SK-N-SH treated with all-trans-retinoic acid at 6 μM for 48 hours (cell line): ENCODE measurements at regions not wholly inside any gene's neighbourhood (a gene's known extent, or its start where the extent isn't known, plus 50 kb on each side); places are given as distances from the start of the nearest gene placed in this dataset.

Experiments used
- ARNTL ChIP-seq: fragments of 450-650 bp; formaldehyde crosslinking; IDR thresholded peaks from 2 replicates; pipeline ENCODE4 v1.5.0; 2020; ENCODE audit warnings: low read depth, mild to moderate bottlenecking, moderate library complexity, borderline replicate concordance
- ISL1 ChIP-seq: fragments of 250-450 bp; sonication (Bioruptor Pico); IDR thresholded peaks from 2 replicates; pipeline ENCODE4 v2.1.2; 2022; ENCODE audit warnings: mild to moderate bottlenecking, moderate library complexity
- RARB ChIP-seq: fragments of 250-450 bp; sonication (Bioruptor Pico); IDR thresholded peaks from 2 replicates; pipeline ENCODE4 v1.8.0; 2021; ENCODE audit warnings: mild to moderate bottlenecking, moderate library complexity
- ZFP30 ChIP-seq: fragments of 450-650 bp; formaldehyde crosslinking; IDR thresholded peaks from 2 replicates; pipeline ENCODE4 v1.5.0; 2022; ENCODE audit warnings: mild to moderate bottlenecking, moderate library complexity
- ZNF70 ChIP-seq: fragments of 450-650 bp; formaldehyde crosslinking; IDR thresholded peaks from 2 replicates; pipeline ENCODE4 v1.5.0; 2020; ENCODE audit warnings: mild to moderate bottlenecking, moderate library complexity
- TF ChIP-seq, protein P1 (sequence below): fragments of 250-450 bp; sonication (Bioruptor Pico); IDR thresholded peaks from 2 replicates; pipeline ENCODE4 v1.5.0; 2020; ENCODE audit warnings: mild to moderate bottlenecking, moderate library complexity

DNA sequence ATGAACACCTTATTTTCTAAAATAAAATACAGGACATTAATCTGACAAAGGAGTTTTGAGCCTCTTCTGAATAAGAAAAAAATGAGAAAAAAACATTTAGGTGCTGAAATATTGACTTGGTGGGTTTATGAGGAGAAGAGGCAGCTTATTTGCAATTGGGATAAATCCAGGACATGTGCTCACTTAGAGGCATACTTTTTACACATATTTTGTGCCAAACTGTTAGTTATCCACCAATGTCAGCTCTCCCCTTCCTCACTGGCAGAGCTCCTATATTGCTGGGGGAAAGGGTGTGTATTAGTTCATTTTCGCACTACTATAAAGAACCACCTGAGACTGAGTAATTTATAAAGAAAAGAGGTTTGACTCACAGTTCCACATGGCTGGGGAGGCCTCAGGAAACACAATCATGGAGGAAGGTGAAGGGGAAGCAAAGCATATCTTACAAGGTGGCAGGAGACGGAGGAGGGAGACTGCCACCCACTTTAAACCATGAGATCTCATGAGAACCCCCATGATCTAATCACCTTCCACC, 135.4 kb upstream of the EGLN3 start:
- TF ChIP-seq RARB (CRISPR knock-in tag) (no peak), ZFP30 (CRISPR knock-in tag) (no peak), ARNTL (CRISPR knock-in tag) (no peak), ZNF70 (CRISPR knock-in tag) (no peak), ISL1 (CRISPR knock-in tag) (no peak)
- TF ChIP-seq, protein P1, sequence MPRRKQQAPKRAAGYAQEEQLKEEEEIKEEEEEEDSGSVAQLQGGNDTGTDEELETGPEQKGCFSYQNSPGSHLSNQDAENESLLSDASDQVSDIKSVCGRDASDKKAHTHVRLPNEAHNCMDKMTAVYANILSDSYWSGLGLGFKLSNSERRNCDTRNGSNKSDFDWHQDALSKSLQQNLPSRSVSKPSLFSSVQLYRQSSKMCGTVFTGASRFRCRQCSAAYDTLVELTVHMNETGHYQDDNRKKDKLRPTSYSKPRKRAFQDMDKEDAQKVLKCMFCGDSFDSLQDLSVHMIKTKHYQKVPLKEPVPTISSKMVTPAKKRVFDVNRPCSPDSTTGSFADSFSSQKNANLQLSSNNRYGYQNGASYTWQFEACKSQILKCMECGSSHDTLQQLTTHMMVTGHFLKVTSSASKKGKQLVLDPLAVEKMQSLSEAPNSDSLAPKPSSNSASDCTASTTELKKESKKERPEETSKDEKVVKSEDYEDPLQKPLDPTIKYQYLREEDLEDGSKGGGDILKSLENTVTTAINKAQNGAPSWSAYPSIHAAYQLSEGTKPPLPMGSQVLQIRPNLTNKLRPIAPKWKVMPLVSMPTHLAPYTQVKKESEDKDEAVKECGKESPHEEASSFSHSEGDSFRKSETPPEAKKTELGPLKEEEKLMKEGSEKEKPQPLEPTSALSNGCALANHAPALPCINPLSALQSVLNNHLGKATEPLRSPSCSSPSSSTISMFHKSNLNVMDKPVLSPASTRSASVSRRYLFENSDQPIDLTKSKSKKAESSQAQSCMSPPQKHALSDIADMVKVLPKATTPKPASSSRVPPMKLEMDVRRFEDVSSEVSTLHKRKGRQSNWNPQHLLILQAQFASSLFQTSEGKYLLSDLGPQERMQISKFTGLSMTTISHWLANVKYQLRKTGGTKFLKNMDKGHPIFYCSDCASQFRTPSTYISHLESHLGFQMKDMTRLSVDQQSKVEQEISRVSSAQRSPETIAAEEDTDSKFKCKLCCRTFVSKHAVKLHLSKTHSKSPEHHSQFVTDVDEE: no peak
